HG03280 (cell line): ENCODE measurements at regions not wholly inside any gene's neighbourhood (a gene's known extent, or its start where the extent isn't known, plus 50 kb on each side); places are given as distances from the start of the nearest gene placed in this dataset.
"Not testable (repeated sequence)": the region's sequence is repeated elsewhere in the genome, so short reads cannot be mapped to it uniquely, and the experiment has no call there.

Experiments
- ATAC-seq: cut with Tn5 transposase; IDR thresholded peaks from one replicate; pipeline ENCODE4 v1.9.1; 2021; ENCODE audit warnings: mild to moderate bottlenecking, moderate library complexity; ENCODE audit not compliant: unreplicated experiment

GRCh38 chr18:42305869-42306593 is 351.0 kb downstream of the PIK3C3 start:
- no peak for ATAC-seq

DNA sequence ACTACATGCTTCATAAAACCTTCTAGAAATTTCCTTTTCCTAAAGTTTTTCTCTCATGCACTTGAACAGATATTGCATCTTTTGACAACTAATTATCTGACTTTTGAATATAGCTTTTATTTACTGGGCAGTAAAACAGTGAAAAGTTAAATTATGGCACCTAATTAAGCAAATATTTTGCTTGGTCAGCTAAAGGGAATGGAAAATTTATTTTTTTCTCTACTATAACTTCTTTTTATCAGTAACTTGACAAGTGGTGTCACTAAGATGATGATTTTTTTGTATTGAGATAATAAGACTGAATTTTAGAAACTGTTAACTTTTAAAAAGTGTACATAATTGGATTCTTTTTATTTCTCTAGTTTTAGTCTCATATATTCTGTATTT is 351.6 kb downstream of the PIK3C3 start:
- no peak for ATAC-seq

GRCh38 chr18:42310956-42311355 is 355.9 kb downstream of the PIK3C3 start:
- ATAC-seq, result no peak

GRCh38 chr18:42326752-42327151 is 371.7 kb downstream of the PIK3C3 start:
- ATAC-seq, result no peak

DNA sequence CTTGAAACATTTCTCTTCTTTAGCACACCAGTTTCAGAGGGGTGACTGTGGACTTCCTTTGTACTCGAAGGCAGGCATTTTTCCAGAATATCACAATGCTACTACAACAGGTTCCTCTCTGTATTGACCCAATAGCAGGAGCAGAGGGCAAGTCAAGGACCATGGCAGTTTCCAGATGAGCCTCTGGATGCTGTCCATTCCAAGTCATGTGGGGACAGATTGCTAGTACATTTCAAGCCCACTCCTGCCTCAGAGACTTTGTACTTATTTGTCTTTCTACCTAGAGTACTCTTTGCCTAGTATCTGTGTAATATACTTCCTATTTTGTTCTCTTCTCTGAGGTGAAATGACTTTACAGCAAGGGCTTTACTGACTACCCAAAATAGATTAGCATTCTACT is 373.9 kb downstream of the PIK3C3 start:
- ATAC-seq, result no peak

- no peak for ATAC-seq
These were observed 375.3 kb downstream of the PIK3C3 start for GRCh38 chr18:42330296-42330695.

GRCh38 chr18:42333558-42333957 is 378.5 kb downstream of the PIK3C3 start:
- no peak for ATAC-seq

GRCh38 chr18:42334931-42335330 is 379.9 kb downstream of the PIK3C3 start:
- ATAC-seq, result no peak

- ATAC-seq, result no peak
These were observed 381.1 kb downstream of the PIK3C3 start for GRCh38 chr18:42336139-42336538.

DNA sequence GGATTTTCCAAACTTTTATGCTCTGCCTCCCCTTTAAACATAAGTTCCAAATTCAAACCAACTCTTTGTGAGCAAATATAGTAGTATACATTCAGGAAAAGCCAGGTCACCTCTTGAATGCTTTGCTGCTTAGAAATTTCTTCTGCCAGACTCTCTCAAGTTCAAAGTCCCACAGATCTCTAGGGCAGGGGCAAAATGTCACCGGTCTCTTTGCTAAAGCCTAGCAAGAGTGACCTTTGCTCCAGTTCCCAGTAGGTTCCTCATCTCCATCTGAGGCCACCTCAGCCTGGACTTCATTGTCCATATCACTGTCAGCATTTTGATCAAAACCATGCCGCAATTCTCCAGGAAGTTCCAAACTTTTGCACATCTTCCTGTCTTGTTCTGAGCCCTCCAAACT is 382.3 kb downstream of the PIK3C3 start:
- ATAC-seq, result not testable (repeated sequence)

DNA sequence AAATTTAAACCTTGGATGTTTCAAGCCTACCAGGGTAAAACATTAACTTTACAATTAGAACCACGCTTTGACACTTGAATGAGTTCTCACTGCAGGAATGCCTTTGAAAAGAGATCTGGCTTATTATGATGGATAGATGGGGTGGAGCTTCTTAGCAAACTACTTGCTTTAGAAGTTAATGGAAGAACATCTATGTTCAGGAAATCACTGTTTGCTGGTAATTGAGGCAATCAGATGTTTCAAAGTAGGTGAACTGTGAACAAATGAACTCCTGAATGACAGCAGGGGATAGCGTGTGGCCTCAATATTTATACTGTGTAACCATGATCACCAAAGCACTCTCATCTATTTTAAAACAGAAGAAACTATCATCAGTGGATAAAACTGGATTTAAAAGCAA is 383.6 kb downstream of the PIK3C3 start:
- ATAC-seq, result no peak

GRCh38 chr18:42339372-42339771 is 384.3 kb downstream of the PIK3C3 start:
- no peak for ATAC-seq

- no peak for ATAC-seq
These were observed 385.5 kb downstream of the PIK3C3 start for GRCh38 chr18:42340423-42341009.

- no peak for ATAC-seq
These were observed 386.4 kb downstream of the PIK3C3 start for GRCh38 chr18:42341423-42341822.

DNA sequence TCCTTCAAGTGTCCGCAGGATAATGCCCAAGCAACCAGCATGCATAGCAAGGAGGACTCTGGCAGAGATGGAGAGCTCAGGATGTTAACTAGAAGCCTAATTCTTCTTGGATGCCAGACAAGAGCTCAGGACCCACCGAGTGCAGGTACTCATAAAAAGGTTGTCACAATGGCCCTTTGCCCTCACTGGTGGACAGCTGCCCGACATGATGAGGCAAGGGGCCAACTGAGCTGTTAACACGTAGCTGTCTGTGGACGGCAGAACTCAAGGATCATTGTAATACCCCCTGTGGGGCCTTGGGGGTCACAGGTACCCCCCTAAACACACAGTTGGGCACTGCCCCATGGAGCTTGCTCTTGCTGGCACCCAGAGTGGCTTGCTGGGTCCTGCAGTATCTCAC is 393.7 kb downstream of the PIK3C3 start:
- no peak for ATAC-seq

GRCh38 chr18:42351455-42351854 is 396.4 kb downstream of the PIK3C3 start:
- ATAC-seq, result no peak

GRCh38 chr18:42360716-42361115 is 405.7 kb downstream of the PIK3C3 start:
- ATAC-seq, result no peak

DNA sequence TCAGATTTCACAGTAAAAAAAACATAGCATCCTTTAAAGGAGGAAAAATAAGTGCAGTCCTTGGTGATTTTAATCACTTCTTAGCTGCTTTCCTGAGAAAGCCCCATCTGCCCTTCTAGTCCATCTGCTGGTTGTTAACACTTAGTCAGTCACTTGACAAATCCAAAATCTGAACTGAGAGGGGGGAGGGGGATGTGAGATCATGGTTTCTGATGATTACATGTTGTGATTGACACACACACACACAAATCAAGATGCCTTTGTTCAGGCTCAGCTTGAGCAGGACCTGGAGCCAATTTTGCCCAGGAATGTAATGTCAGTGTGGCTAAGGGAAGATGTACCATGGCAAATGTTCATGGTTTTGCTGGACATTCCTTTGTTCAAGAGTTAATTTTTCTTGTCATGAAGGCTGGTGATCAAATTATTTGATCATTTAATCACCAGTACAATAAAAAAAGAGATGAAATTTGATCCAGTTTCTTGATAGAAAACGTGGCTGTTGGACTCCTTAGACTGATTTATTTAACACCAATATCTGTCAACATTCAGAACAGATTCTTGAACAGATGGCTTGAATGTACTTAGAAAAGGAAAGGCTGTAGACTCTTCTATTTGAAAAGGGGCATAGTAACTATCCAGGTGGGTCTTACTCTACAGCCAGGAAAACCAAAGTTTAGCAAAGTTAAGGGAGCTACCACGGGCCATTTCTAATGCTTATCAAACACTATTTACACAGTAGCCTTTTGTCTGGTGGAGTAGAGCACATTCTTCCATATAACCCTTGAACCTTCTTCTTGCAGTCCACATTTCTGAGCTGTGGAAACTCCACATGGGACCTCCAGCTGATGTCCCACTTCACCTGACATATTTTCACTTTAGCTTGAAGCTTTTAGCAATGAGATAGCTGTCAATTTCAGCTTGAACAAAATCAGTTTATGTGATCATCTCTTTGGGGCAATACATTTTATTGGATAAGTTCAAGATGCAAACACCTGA is 408.7 kb downstream of the PIK3C3 start:
- ATAC-seq, result no peak

GRCh38 chr18:42364766-42365165 is 409.7 kb downstream of the PIK3C3 start:
- no peak for ATAC-seq

- ATAC-seq, result no peak
These were observed 410.6 kb downstream of the PIK3C3 start for GRCh38 chr18:42365591-42365990.

GRCh38 chr18:42373584-42373983 is 418.6 kb downstream of the PIK3C3 start:
- no peak for ATAC-seq

DNA sequence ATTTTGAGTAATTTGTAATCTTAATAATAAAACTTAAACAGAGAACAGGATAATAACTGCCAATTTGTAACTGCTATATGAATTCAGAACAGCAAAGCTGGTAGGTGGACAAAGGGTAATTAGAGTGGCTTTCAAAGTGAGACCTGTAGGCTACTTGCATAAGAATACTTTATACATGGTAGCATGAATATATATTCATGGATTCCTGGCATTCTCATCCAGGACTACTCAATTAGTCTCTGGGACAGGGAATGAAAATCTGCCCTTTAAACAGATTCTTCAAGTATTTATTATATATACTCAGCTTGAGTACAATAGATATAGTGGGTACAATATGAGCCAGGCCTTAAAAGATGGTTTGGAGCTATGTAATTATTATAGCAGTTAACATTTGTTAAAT is 419.9 kb downstream of the PIK3C3 start:
- no peak for ATAC-seq
